ENCODE measurements at regions not wholly inside any gene's neighbourhood (a gene's known extent, or its start where the extent isn't known, plus 50 kb on each side); places are given as distances from the start of the nearest gene placed in this dataset.
"Not testable (repeated sequence)": the region's sequence is repeated elsewhere in the genome, so short reads cannot be mapped to it uniquely, and the experiment has no call there.

- H3K27me3 ChIP-seq (ENCODE audit: insufficient read depth, low read depth), result no peaks in the 10 kb centered on the region; the same call in 1 of the 2 replicates
- H3K9ac ChIP-seq, result no peak overlapping the region
- no peak overlapping the region for H3K4me2 ChIP-seq
- H3K4me1 ChIP-seq (ENCODE audit: low read depth, poor library complexity, severe bottlenecking), result no peaks in the 10 kb centered on the region
- no peak overlapping the region for H2AFZ ChIP-seq (ENCODE audit: low read depth)
- no peaks in the 10 kb centered on the region for H3K79me2 ChIP-seq (ENCODE audit: insufficient read depth, low read depth)
- no peak overlapping the region for H3K27ac ChIP-seq
- no peaks in the 10 kb centered on the region for H4K20me1 ChIP-seq (ENCODE audit: insufficient read depth)
- H3K4me3 ChIP-seq (IDR thresholded peaks at IDR 0.05; ENCODE audit: insufficient read depth, low read depth, low read length), result no peak overlapping the region
- TF ChIP-seq, protein P1, sequence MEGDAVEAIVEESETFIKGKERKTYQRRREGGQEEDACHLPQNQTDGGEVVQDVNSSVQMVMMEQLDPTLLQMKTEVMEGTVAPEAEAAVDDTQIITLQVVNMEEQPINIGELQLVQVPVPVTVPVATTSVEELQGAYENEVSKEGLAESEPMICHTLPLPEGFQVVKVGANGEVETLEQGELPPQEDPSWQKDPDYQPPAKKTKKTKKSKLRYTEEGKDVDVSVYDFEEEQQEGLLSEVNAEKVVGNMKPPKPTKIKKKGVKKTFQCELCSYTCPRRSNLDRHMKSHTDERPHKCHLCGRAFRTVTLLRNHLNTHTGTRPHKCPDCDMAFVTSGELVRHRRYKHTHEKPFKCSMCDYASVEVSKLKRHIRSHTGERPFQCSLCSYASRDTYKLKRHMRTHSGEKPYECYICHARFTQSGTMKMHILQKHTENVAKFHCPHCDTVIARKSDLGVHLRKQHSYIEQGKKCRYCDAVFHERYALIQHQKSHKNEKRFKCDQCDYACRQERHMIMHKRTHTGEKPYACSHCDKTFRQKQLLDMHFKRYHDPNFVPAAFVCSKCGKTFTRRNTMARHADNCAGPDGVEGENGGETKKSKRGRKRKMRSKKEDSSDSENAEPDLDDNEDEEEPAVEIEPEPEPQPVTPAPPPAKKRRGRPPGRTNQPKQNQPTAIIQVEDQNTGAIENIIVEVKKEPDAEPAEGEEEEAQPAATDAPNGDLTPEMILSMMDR (conservative IDR thresholded peaks at IDR 0.05; ENCODE audit: low read depth, low read length), result no peak
- no peaks in the 10 kb centered on the region for H3K36me3 ChIP-seq (ENCODE audit: insufficient read depth)
These were observed 135.8 kb upstream of the PEG3 start for GRCh38 chr19:56976300-56976699.

GRCh38 chr19:56976995-56977906 is 136.7 kb upstream of the PEG3 start:
- Histone ChIP-seq H3K9ac (no peak overlapping the region), H3K79me2 (ENCODE audit: insufficient read depth, low read depth) (no peaks in the 10 kb centered on the region), H3K36me3 (ENCODE audit: insufficient read depth) (no peaks in the 10 kb centered on the region), H3K4me2 (no peak overlapping the region), H3K4me1 (ENCODE audit: low read depth, poor library complexity, severe bottlenecking) (no peaks in the 10 kb centered on the region), H3K27ac (no peak overlapping the region), H4K20me1 (ENCODE audit: insufficient read depth) (no peaks in the 10 kb centered on the region), H2AFZ (ENCODE audit: low read depth) (no peak overlapping the region), H3K27me3 (ENCODE audit: insufficient read depth, low read depth) (no peaks in the 10 kb centered on the region; the same call in 1 of the 2 replicates), H3K4me3 (IDR thresholded peaks at IDR 0.05; ENCODE audit: insufficient read depth, low read depth, low read length) (no peak overlapping the region)
- TF ChIP-seq, protein P1 (conservative IDR thresholded peaks at IDR 0.05; ENCODE audit: low read depth, low read length), result no peak

DNA sequence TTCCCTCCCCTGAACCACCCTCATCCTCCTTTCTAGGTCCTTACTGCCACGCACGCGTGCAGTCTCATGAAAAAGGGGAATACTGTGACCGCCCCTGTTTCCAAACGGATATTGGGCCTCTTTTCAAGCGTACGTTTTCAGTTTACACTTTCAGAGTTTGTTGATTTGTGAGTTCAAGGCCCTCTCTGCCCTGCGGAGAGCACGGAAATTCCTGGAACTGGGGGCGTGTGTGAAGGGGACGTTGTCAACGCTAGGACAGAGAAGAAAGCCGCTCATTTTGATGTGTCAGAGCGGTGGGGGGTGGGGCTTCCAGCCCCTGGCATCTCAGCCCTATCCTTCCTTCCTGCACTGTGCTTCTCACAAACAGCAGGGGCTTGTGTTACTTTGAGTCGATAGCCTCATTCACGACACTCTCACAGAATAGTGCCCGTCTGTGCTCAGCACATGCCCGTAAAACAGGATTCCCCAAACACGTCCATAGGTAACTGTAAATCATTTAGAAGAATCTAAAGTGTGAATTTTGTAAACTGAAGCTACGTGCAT is 137.6 kb upstream of the PEG3 start:
- Histone ChIP-seq H3K27ac (no peak overlapping the region), H3K4me2 (no peak overlapping the region), H2AFZ (ENCODE audit: low read depth) (no peak overlapping the region), H3K4me3 (IDR thresholded peaks at IDR 0.05; ENCODE audit: insufficient read depth, low read depth, low read length) (no peak overlapping the region), H3K79me2 (ENCODE audit: insufficient read depth, low read depth) (no peaks in the 10 kb centered on the region), H3K27me3 (ENCODE audit: insufficient read depth, low read depth) (no peaks in the 10 kb centered on the region; the same call in 1 of the 2 replicates), H3K36me3 (ENCODE audit: insufficient read depth) (no peaks in the 10 kb centered on the region), H3K4me1 (ENCODE audit: low read depth, poor library complexity, severe bottlenecking) (no peaks in the 10 kb centered on the region), H4K20me1 (ENCODE audit: insufficient read depth) (no peaks in the 10 kb centered on the region), H3K9ac (no peak overlapping the region)
- TF ChIP-seq, protein P1 (conservative IDR thresholded peaks at IDR 0.05; ENCODE audit: low read depth, low read length), result no peak

- not testable (repeated sequence) for H3K4me2 ChIP-seq; H3K4me1 ChIP-seq (ENCODE audit: low read depth, poor library complexity, severe bottlenecking); H3K27ac ChIP-seq; H3K36me3 ChIP-seq (ENCODE audit: insufficient read depth); H3K4me3 ChIP-seq (IDR thresholded peaks at IDR 0.05; ENCODE audit: insufficient read depth, low read depth, low read length); H2AFZ ChIP-seq (ENCODE audit: low read depth); H3K9ac ChIP-seq; H4K20me1 ChIP-seq (ENCODE audit: insufficient read depth); H3K79me2 ChIP-seq (ENCODE audit: insufficient read depth, low read depth); H3K27me3 ChIP-seq (ENCODE audit: insufficient read depth, low read depth)
These were observed 139.5 kb upstream of the USP29 start for GRCh38 chr19:56980326-56980725.

GRCh38 chr19:56980906-56981305 is 138.9 kb upstream of the USP29 start:
- Histone ChIP-seq H3K27me3 (ENCODE audit: insufficient read depth, low read depth) (no peaks in the 10 kb centered on the region; the same call in 1 of the 2 replicates), H3K36me3 (ENCODE audit: insufficient read depth) (no peaks in the 10 kb centered on the region), H3K4me3 (IDR thresholded peaks at IDR 0.05; ENCODE audit: insufficient read depth, low read depth, low read length) (no peak overlapping the region), H3K79me2 (ENCODE audit: insufficient read depth, low read depth) (no peaks in the 10 kb centered on the region), H3K4me2 (no peak overlapping the region), H2AFZ (ENCODE audit: low read depth) (no peak overlapping the region), H3K27ac (no peak overlapping the region), H4K20me1 (ENCODE audit: insufficient read depth) (no peaks in the 10 kb centered on the region), H3K4me1 (ENCODE audit: low read depth, poor library complexity, severe bottlenecking) (no peaks in the 10 kb centered on the region), H3K9ac (no peak overlapping the region)
- TF ChIP-seq, protein P1 (conservative IDR thresholded peaks at IDR 0.05; ENCODE audit: low read depth, low read length), result no peak

DNA sequence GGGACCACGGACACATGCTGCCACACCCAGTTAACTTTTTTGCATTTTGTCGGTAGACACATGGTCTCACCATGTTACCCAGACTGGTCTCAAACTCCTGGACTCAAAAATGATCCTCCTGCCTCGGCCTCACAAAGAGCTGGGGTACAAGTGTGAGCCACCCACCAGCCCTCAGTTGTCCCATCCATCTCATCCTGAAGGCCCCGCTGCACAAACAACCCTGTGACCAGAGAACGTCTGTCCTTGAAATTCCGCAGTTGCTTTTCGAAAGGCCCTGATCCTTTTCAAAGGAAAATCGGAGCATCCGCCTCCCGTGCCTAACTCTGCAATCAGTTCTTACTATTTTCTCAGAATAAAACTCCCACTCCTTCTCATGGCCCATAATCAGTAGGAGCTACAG is 138.3 kb upstream of the USP29 start:
- not testable (repeated sequence) for H4K20me1 ChIP-seq (ENCODE audit: insufficient read depth); H3K4me3 ChIP-seq (IDR thresholded peaks at IDR 0.05; ENCODE audit: insufficient read depth, low read depth, low read length); H3K79me2 ChIP-seq (ENCODE audit: insufficient read depth, low read depth); H3K27ac ChIP-seq; H3K4me1 ChIP-seq (ENCODE audit: low read depth, poor library complexity, severe bottlenecking); H3K36me3 ChIP-seq (ENCODE audit: insufficient read depth); H3K9ac ChIP-seq; H3K4me2 ChIP-seq; H2AFZ ChIP-seq (ENCODE audit: low read depth); H3K27me3 ChIP-seq (ENCODE audit: insufficient read depth, low read depth)

Data from KMS-11 (cell line).